ENCODE measurements at regions not wholly inside any gene's neighbourhood (a gene's known extent, or its start where the extent isn't known, plus 50 kb on each side); places are given as distances from the start of the nearest gene placed in this dataset.

GRCh38 chr7:51899611-51900010 lies 583.0 kb upstream of the COBL start:
- TF ChIP-seq TAF1 (IDR thresholded peaks at IDR 0.05; ENCODE audit: low read depth) (no peak), REST (IDR thresholded peaks at IDR 0.05; ENCODE audit: low read depth) (no peak), CREB1 (IDR thresholded peaks at IDR 0.05; ENCODE audit: low read depth) (no peak), RAD21 (IDR thresholded peaks at IDR 0.05; ENCODE audit: low read depth) (no peak), YY1 (IDR thresholded peaks at IDR 0.05; ENCODE audit: low read depth) (no peak), EP300 (IDR thresholded peaks at IDR 0.05; ENCODE audit: borderline replicate concordance) (no peak), MAX (IDR thresholded peaks at IDR 0.05) (no peak), TCF12 (IDR thresholded peaks at IDR 0.05; ENCODE audit: low read depth) (no peak), FOXM1 (IDR thresholded peaks at IDR 0.05; ENCODE audit: borderline replicate concordance, low read depth) (no peak), EGR1 (IDR thresholded peaks at IDR 0.05) (no peak)

Data from Ishikawa (cell line).